ENCODE measurements at regions not wholly inside any gene's neighbourhood (a gene's known extent, or its start where the extent isn't known, plus 50 kb on each side); places are given as distances from the start of the nearest gene placed in this dataset.

- DNase-seq (ENCODE audit: low read depth): no peak
These were observed 117.6 kb upstream of the PIEZO2 start for GRCh38 chr18:11266781-11267480.

GRCh38 chr18:11261486-11261885, 112.1 kb upstream of the PIEZO2 start:
- no peak for DNase-seq (ENCODE audit: low read depth)

- DNase-seq (ENCODE audit: low read depth): no peak
These were observed 111.6 kb upstream of the PIEZO2 start for GRCh38 chr18:11260961-11261461.

GRCh38 chr18:11259469-11260150, 110.2 kb upstream of the PIEZO2 start:
- no peak for DNase-seq (ENCODE audit: low read depth)

GRCh38 chr18:11258039-11258610, 108.8 kb upstream of the PIEZO2 start:
- no peak for DNase-seq (ENCODE audit: low read depth)

GRCh38 chr18:11256251-11256650, 106.9 kb upstream of the PIEZO2 start:
- DNase-seq (ENCODE audit: low read depth): no peak

GRCh38 chr18:11251891-11252270, 102.5 kb upstream of the PIEZO2 start:
- DNase-seq (ENCODE audit: low read depth): peak; percentile 17

- peak; percentile 54 for DNase-seq (ENCODE audit: low read depth)
These were observed 102.0 kb upstream of the PIEZO2 start for GRCh38 chr18:11251229-11251890.

- no peak for DNase-seq (ENCODE audit: low read depth)
These were observed 100.0 kb upstream of the PIEZO2 start for GRCh38 chr18:11249391-11249790.

- no peak for DNase-seq (ENCODE audit: low read depth)
These were observed 98.1 kb upstream of the PIEZO2 start for GRCh38 chr18:11247381-11247970.

GRCh38 chr18:11246495-11247300, 97.3 kb upstream of the PIEZO2 start:
- peak; percentile 26 for DNase-seq (ENCODE audit: low read depth)

- DNase-seq (ENCODE audit: low read depth): no peak
These were observed 96.5 kb upstream of the PIEZO2 start for GRCh38 chr18:11245879-11246278.

GRCh38 chr18:11237484-11237883, 88.1 kb upstream of the PIEZO2 start:
- DNase-seq (ENCODE audit: low read depth): no peak

- no peak for DNase-seq (ENCODE audit: low read depth)
These were observed 87.7 kb upstream of the PIEZO2 start for GRCh38 chr18:11237066-11237465.

GRCh38 chr18:11224153-11224552, 74.8 kb upstream of the PIEZO2 start:
- no peak for DNase-seq (ENCODE audit: low read depth)

GRCh38 chr18:11219571-11219970, 70.2 kb upstream of the PIEZO2 start:
- DNase-seq (ENCODE audit: low read depth): no peak

GRCh38 chr18:11215216-11215615, 65.8 kb upstream of the PIEZO2 start:
- no peak for DNase-seq (ENCODE audit: low read depth)

- DNase-seq (ENCODE audit: low read depth): no peak
These were observed 54.7 kb upstream of the PIEZO2 start for GRCh38 chr18:11204020-11204419.

GRCh38 chr18:11199477-11199876, 50.1 kb upstream of the PIEZO2 start:
- DNase-seq (ENCODE audit: low read depth): no peak
